ENCODE measurements at regions not wholly inside any gene's neighbourhood (a gene's known extent, or its start where the extent isn't known, plus 50 kb on each side); places are given as distances from the start of the nearest gene placed in this dataset.
"Not testable (repeated sequence)": the region's sequence is repeated elsewhere in the genome, so short reads cannot be mapped to it uniquely, and the experiment has no call there.

- not testable (repeated sequence) for DNase-seq
These were observed 948.6 kb upstream of the TPTE start for GRCh38 chr21:9572782-9573181.

DNA sequence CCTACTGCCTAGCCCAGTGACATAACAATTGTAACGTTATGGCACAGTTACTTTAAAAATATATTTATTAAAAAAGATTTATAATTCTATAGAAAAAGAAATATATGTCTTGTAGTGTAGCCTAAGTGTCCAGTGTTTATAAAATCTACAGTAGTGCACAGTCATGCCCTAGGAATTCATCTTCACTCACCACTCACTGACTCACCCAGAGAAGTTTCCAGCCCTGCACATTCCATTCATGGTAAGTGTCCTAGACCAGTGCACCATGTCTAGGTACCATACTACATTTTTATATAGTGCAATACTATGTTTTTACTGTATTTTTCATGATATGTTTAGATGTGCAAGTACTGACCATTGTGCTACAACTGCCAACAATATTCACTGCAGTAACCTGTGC, 947.9 kb upstream of the TPTE start:
- not testable (repeated sequence) for DNase-seq

DNA sequence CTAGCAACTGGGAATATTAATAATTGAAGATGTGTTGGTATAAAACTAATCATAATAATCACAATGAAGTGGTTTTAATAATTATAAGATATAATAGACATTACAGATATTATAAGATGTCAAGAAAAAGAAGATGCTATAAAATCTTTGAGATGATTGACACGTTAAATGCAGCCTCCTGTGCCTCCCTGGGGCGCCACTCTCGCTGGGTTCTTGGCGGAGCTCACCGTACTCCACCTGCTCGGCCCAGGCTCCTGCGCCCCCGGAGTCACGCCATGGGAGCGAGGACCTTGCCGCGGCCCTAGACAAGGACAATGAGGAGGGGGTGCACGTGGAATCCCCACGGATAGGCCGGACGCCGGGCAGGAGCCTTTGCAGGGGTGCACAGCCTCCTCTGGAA, 942.1 kb upstream of the TPTE start:
- not testable (repeated sequence) for DNase-seq

DNA sequence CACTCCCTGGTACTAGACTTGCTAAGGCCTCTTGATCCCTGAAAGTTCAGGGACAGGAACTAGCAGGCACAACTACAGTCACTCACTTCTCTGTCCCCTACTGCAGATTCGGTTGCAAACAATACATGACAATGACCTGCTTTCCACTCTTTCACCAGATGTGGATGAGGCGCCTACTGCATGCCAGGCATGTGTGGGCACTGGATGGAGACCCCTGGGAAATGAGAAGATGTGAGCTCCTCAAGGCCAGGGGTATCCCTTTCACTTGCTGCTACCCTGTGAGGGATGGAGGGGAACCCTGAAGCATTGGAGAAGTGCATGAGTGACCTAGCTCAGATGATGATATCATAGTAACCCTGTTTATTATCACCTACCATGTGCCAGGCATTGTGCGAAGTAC, 933.4 kb upstream of the TPTE start:
- not testable (repeated sequence) for DNase-seq

DNA sequence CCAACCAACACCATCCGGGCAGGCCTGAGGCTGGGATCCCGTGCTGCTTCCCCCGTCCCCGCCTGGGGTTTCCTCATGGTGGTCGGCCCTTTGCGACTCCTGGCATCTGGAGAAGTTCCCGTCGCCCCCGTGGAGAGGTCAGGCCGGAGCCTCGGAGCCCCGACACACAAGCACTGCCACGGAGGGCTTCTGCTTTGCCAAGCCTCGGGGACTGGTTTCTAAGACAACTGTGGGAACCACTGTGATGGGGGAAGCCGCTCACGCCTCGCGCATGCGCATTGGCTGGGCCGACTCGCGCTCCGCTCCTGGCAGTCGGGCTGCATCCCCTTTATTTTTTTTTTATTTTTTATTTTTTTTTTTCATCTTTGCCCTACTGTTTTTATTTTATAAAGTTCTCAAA, 928.8 kb upstream of the TPTE start:
- not testable (repeated sequence) for DNase-seq

DNA sequence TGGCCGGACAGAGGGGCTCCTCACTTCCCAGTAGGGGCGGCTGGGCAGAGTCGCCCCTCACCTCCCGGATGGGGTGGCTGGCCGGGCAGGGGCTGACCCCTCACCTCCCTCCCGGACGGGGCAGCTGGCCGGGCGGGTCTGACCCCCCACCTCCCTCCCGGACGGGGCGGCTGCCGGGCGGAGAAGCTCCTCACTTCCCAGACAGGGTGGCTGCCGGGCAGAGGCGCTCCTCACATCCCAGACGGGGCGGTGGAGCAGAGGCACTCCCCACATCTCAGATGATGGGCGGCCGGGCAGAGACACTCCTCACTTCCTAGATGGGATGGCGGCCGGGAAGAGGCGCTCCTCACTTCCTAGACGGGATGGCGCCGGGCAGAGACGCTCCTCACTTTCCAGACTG, 927.7 kb upstream of the TPTE start:
- not testable (repeated sequence) for DNase-seq

DNA sequence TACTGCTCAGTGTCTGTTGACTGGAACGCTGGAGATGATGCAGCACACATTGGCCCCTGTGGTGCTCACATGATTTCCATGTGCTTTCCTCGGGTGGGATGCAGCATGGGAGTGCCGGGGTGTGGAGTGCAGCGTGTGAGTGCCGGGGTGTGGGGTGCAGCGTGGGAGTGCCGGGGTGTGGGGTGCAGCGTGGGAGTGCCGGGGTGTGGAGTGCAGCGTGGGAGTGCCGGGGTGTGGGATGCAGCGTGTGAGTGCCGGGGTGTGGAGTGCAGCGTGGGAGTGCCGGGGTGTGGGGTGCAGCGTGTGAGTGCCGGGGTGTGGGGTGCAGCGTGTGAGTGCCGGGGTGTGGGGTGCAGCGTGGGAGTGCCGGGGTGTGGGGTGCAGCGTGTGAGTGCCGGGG, 907.4 kb upstream of the TPTE start:
- not testable (repeated sequence) for DNase-seq

DNA sequence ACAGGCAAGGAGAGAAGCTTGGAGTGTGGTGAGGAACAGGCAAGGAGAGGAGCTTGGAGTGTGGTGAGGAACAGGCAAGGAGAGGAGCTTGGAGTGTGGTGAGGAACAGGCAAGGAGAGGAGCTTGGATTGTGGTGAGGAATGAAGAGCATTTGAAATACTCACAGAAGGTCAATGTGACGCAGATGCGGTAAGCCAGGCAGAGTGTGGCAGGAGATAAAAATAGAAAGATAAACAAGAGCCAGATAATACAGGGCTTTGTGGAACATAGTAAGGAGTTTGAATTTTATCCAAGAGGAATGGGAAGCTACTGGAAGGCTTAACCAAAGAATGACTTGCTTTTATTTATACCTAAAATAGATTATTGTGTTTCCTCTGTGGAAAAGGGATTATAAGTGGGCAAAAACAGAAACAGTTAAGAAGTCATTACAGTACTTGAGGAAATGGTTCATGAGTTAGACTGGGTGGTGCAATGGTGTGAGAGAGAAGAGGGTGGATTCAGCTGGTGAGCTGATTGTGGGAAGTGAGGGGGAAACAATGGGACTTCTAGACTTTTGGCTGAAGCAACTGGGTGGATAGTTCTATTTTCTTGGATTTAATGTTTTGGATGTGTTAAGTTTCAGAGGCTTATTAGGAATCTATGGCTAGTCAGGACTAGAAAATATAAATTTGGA, 900.1 kb upstream of the TPTE start:
- not testable (repeated sequence) for DNase-seq

DNA sequence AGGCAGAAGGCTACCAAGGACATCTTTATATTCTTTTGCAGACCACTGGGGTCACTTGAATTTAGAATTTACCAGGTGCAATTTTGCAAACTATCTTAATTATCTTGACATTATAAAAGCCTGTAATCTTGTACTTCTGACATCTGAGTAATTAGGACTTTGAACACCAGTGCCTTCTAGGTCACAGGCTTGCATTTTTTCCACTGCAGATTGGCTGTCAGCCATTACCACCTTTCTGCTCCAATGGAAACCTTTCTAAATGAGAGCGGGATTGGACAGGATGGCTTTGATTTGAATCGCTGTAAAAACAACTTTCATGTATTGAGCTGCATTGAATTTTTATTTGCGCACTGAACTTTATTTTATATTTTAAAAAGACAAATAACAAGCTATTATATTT, 893.3 kb upstream of the TPTE start:
- not testable (repeated sequence) for DNase-seq

GRCh38 chr21:9647409-9647808, 874.0 kb upstream of the TPTE start:
- not testable (repeated sequence) for DNase-seq

- not testable (repeated sequence) for DNase-seq
These were observed 873.1 kb upstream of the TPTE start for GRCh38 chr21:9648331-9648730.

DNA sequence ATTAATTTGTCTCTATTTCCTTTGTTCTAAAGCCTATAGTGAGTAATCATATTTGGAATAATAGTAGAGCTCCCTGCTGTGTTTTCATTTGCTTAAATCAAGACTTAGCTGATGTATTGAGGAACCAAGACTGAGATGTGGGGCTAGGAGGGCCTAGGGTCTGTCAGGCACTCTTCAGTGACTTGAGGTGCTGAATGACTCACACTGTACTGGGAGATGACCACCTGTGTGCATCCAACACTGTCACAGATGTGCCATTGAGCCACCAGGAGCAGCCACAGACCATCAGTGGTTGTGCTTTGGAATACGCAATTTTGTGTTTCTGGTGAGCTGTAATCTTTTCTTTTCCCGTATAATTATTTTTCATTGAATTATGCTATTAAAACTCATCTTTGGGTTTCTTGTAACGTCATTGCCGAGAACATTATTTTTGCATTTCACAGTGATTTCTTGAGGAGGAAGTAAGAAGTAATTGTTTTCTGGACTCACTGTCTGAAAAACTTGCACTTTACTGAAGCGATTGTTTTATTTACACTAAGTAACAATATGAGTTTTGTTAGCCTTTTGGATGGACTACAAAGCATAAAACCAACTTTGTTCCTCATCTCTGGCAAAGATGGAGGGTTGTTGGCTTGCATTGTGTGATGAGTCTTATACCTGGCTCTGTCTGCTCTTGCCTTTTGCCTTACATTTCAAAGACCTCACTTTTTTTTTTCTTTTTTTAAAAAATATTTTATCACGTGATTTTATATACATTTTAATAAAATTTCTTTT, 872.2 kb upstream of the TPTE start:
- DNase-seq: not testable (repeated sequence)

DNA sequence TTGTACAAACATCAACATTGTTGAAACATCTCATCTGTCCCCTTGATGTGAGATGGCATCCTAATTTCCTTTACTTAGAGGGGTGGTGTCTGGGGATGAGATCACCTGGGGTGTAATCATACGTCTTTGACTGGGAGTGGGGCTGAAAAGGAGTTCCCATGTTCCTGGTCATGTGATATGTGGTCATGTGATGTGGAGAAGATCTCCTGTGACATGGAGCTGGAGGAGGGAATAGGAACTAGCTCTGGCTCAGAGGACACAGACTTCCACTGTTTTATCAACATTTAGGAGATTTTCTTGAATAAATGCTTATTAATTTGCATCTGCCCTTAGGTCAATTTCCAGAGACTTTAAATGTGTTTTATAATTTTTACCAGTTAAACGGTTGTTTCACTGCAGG, 868.6 kb upstream of the TPTE start:
- not testable (repeated sequence) for DNase-seq

GRCh38 chr21:9655221-9655620, 866.2 kb upstream of the TPTE start:
- not testable (repeated sequence) for DNase-seq

DNA sequence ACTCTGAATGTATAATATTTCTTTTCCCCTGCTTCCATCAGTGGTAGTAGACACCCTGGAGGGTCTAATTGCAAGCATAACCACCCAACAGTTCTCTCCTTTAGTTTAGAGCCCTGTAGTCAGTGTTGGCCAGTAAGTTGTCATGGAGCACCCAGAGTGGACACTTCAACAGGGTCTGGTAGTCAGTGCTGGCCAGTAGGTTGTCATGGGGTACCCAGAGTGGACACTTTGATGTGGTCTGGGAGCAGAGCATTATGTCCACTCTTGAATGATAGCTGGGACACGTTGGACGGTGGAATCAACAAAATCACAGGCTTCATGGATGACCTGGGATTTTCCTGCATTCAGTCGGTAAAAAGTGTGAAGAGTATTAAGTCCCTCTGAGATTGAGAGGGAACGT, 864.9 kb upstream of the TPTE start:
- DNase-seq: not testable (repeated sequence)

DNA sequence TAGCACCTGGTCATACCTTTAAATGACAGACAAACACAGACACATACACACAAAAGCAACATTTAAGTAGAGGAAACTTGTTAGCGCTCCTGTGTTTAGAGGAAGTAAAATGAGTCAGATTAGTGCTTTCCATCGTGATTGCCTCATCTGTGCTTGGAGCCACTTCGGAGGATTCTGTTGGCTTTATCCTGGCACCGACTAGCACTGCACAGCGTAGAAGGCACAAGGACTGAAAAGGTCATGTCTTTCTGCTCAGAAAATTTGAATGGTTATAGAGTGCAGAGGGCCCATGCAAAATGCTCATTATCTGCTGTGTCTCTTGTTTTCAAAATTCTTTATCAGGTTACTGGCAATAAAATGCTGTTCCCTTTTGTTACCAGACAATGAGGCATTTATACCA, 863.6 kb upstream of the TPTE start:
- not testable (repeated sequence) for DNase-seq

GRCh38 chr21:9659877-9660276, 861.5 kb upstream of the TPTE start:
- DNase-seq: not testable (repeated sequence)

DNA sequence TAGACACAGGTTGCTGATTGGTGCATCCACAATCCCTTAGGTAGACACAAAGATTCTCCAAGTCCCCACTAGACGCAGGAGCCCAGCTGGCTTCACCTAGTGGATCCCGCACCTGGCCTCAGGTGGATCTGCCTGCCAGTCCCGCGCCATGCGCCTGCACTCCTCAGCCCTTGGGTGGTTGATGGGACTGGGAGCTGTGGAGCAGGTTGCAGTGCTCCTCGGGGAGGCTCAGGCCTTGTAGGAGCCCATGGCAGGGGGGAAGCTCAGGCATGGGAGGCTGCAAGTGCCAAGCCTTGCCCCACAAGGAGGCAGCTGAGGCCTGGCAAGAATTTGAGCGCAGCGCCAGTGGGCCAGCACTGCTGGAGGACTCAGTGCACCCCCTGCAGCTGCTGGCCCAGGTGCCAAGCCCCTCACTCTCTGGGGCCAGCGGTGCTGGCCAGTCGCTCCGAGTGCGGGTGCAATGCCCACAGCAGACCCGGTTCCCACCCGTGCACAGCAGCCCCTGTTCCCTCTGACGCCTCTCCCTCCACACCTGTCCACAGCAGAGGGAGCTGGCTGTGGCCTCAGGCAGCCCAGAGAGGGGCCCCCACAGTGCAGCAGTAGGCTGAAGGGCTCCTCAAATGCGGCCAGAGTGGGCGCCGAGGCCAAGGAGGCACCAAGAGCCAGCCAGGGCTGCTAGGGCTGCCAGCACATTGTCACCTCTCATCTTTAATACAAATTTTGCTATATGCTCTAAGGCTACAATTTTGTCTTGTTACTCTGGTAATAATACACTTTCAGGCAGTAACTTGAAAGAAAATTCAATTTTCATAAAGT, 857.3 kb upstream of the TPTE start:
- DNase-seq: not testable (repeated sequence)

DNA sequence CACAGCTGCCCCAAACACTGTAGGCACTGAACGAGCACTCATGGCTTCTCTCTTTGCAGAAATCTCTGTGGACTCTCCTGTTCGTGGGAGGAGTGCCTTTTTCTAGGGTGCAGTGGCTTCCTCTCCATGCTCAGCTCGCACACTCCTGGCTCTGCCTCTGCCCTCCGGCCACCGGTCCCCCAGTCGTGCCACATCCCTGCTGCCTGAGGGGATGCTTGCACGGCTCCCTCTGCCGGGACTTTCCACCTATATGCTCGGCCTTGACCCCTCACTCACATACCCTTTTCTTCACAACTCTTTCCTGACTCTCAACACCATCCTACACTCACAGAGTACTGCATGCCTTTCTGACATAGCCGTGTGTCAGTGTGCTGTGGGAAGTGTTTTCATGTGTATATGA, 845.6 kb upstream of the TPTE start:
- DNase-seq: not testable (repeated sequence)

GRCh38 chr21:9679029-9679428, 842.4 kb upstream of the TPTE start:
- not testable (repeated sequence) for DNase-seq

- DNase-seq: not testable (repeated sequence)
These were observed 832.4 kb upstream of the TPTE start for GRCh38 chr21:9688945-9689344.

DNA sequence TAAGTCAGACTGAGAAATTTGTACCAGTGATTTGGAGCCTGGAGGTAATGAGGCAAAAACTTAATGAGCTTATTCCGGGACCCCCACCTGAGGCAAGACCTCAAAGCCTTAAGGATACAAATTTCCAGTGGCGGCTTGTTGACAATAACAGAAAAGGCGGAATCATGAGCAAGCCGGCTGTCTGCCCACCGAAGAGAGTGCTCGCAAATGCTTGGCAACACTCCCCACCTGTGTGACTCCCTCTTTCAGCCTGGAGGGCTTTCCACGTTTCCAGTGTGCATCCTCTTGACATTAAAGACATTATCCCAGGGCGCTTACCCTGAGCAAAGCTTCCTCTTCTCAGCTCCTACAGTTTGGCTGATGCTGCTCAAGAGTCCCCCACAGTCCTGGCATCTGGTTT, 830.4 kb upstream of the TPTE start:
- not testable (repeated sequence) for DNase-seq

DNA sequence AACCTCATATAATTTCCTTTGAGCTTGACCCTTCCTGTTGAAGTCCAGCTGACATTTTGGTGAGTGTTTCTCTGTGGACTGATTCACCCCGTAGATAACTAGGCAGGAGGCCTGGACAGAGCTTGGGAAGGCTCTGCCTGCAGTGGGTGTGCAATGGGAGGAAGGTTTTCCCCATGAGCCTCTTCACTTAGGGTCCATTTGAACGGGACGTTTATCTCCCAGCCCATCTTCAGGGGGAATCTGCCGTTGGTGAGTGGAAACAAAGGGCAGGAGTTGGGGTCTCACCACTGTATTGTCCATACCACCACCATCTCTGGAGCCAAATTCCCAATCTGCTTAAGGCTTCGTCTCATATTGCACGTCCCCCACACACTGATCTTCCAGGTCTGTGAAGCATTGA, 825.6 kb upstream of the TPTE start:
- not testable (repeated sequence) for DNase-seq

Measured in T-helper 9 cell (primary cell).